Smooth muscle cell (in vitro differentiated cells): ENCODE measurements at regions not wholly inside any gene's neighbourhood (a gene's known extent, or its start where the extent isn't known, plus 50 kb on each side); places are given as distances from the start of the nearest gene placed in this dataset.

Experiments used
- DNase-seq: peaks from one replicate; lab custom pipeline; 2025; ENCODE audit not compliant: unreplicated experiment; lab: John Stamatoyannopoulos, UW
- H2AFZ ChIP-seq: fragments of 200-600 bp; sonication (generic); 2 replicates; pipeline ENCODE4 v1.6.0; 2016; ENCODE audit warnings: antibody characterized with exemption, low read depth, mild to moderate bottlenecking
- H3F3A ChIP-seq: fragments of 200-600 bp; sonication (generic); 2 replicates; pipeline ENCODE4 v1.6.0; 2017; ENCODE audit warnings: antibody characterized with exemption, low read depth
- H3K27ac ChIP-seq: fragments of 200-600 bp; sonication (generic); 2 replicates; pipeline ENCODE4 v1.5.1; 2016; ENCODE audit warnings: low read depth, mild to moderate bottlenecking
- H3K27me3 ChIP-seq: fragments of 200-600 bp; sonication (generic); 2 replicates; pipeline ENCODE4 v1.6.1; 2016; ENCODE audit warnings: low read depth, mild to moderate bottlenecking
- H3K36me3 ChIP-seq: fragments of 200-600 bp; sonication (generic); 2 replicates; pipeline ENCODE4 v1.5.1; 2016; ENCODE audit warnings: low read depth
- H3K4me1 ChIP-seq: fragments of 200-600 bp; sonication (generic); 2 replicates; pipeline ENCODE4 v1.5.1; 2016; ENCODE audit warnings: low read depth
- H3K4me2 ChIP-seq: fragments of 200-600 bp; sonication (generic); 2 replicates; pipeline ENCODE4 v1.6.0; 2016; ENCODE audit warnings: mild to moderate bottlenecking
- H3K4me3 ChIP-seq: fragments of 200-600 bp; sonication (generic); 2 replicates; pipeline ENCODE4 v1.5.1; 2016; ENCODE audit warnings: mild to moderate bottlenecking
- H3K79me2 ChIP-seq: fragments of 200-600 bp; sonication (generic); 2 replicates; pipeline ENCODE4 v1.6.0; 2016; ENCODE audit warnings: low read depth, mild to moderate bottlenecking
- H3K9ac ChIP-seq: fragments of 200-600 bp; sonication (generic); 2 replicates; pipeline ENCODE4 v1.6.0; 2016; ENCODE audit warnings: low read depth
- H3K9me3 ChIP-seq: fragments of 200-600 bp; sonication (generic); replicated peaks from 2 replicates; pipeline ENCODE4 v1.5.1; 2016; ENCODE audit warnings: low read depth
- H4K20me1 ChIP-seq: fragments of 200-600 bp; sonication (generic); 2 replicates; pipeline ENCODE4 v1.6.0; 2016; ENCODE audit warnings: low read depth
- CTCF ChIP-seq: fragments of 200-600 bp; sonication (generic); IDR thresholded peaks from 2 replicates; pipeline ENCODE4 v1.5.1; 2017; ENCODE audit warnings: borderline replicate concordance, mild to moderate bottlenecking, antibody characterized with exemption; ENCODE audit not compliant: insufficient read depth, poor library complexity, severe bottlenecking
- WGBS: methylation state at CpG from one replicate; pipeline ENCODE4 v1.1.7; 2016; ENCODE audit warnings: low lambda C conversion rate; 5-methylcytosine and 5-hydroxymethylcytosine counted together

GRCh38 chr14:28931999-28932398 lies 165.4 kb downstream of the FOXG1 start:
- no peaks in the 10 kb centered on the region for H3F3A ChIP-seq
- no peak for DNase-seq
- H3K27me3 ChIP-seq, result no peaks in the 10 kb centered on the region
- no peaks in the 10 kb centered on the region for H3K4me1 ChIP-seq
- H4K20me1 ChIP-seq, result no peaks in the 10 kb centered on the region
- no peak overlapping the region for H3K4me3 ChIP-seq
- TF ChIP-seq CTCF, result no peak
- H2AFZ ChIP-seq, result no peak overlapping the region
- H3K9ac ChIP-seq, result no peak overlapping the region
- H3K4me2 ChIP-seq, result no peak overlapping the region
- 77% methylated on average over 2 of the region's 2 CpGs for whole genome bisulfite sequencing
- no peak overlapping the region for H3K27ac ChIP-seq
- no peaks in the 10 kb centered on the region for H3K9me3 ChIP-seq
- no peaks in the 10 kb centered on the region for H3K36me3 ChIP-seq
- H3K79me2 ChIP-seq, result no peaks in the 10 kb centered on the region

GRCh38 chr14:28936601-28937000 lies 170.0 kb downstream of the FOXG1 start:
- no peak overlapping the region for H3K4me3 ChIP-seq
- no peaks in the 10 kb centered on the region for H3K79me2 ChIP-seq
- no peaks in the 10 kb centered on the region for H3K9me3 ChIP-seq
- no peaks in the 10 kb centered on the region for H3K27me3 ChIP-seq
- TF ChIP-seq CTCF, result no peak
- no peak overlapping the region for H3K27ac ChIP-seq
- H3K36me3 ChIP-seq, result no peaks in the 10 kb centered on the region
- no peak overlapping the region for H2AFZ ChIP-seq
- no peaks in the 10 kb centered on the region for H4K20me1 ChIP-seq
- no peaks in the 10 kb centered on the region for H3F3A ChIP-seq
- H3K9ac ChIP-seq, result no peak overlapping the region
- H3K4me1 ChIP-seq, result no peaks in the 10 kb centered on the region
- DNase-seq, result no peak
- no peak overlapping the region for H3K4me2 ChIP-seq

- Histone ChIP-seq H3K36me3 (no peaks in the 10 kb centered on the region), H3K9ac (no peak overlapping the region), H3K27ac (no peak overlapping the region), H3F3A (no peaks in the 10 kb centered on the region), H2AFZ (no peak overlapping the region), H3K4me1 (no peaks in the 10 kb centered on the region), H3K4me3 (no peak overlapping the region), H3K27me3 (no peaks in the 10 kb centered on the region), H4K20me1 (no peaks in the 10 kb centered on the region), H3K79me2 (no peaks in the 10 kb centered on the region), H3K9me3 (no peaks in the 10 kb centered on the region), H3K4me2 (no peak overlapping the region)
- TF ChIP-seq CTCF, result no peak
- 91% methylated on average over 1 of the region's 1 CpG for WGBS
- DNase-seq, result no peak
These were observed 175.2 kb downstream of the FOXG1 start for GRCh38 chr14:28941758-28942157.

GRCh38 chr14:28944605-28945004 lies 178.0 kb downstream of the FOXG1 start:
- no peak for DNase-seq
- Histone ChIP-seq H3K27me3 (no peaks in the 10 kb centered on the region), H3K9me3 (no peaks in the 10 kb centered on the region), H3K4me2 (no peak overlapping the region), H2AFZ (no peak overlapping the region), H3K79me2 (no peaks in the 10 kb centered on the region), H3K9ac (no peak overlapping the region), H4K20me1 (no peaks in the 10 kb centered on the region), H3F3A (no peaks in the 10 kb centered on the region), H3K27ac (no peak overlapping the region), H3K36me3 (no peaks in the 10 kb centered on the region), H3K4me3 (no peak overlapping the region), H3K4me1 (no peaks in the 10 kb centered on the region)
- TF ChIP-seq CTCF, result no peak
- 88% methylated on average over 2 of the region's 2 CpGs for WGBS
